K562 (cell line): ENCODE measurements at regions not wholly inside any gene's neighbourhood (a gene's known extent, or its start where the extent isn't known, plus 50 kb on each side); places are given as distances from the start of the nearest gene placed in this dataset.

Source experiments
- ATAC-seq: fragments of 200-7000 bp; cut with Tn5 transposase; 3 replicates; pipeline ENCODE4 v1.9.1; 2020; ENCODE audit warnings: moderate library complexity
- BruUV-seq: library from RNA; stranded (reverse); fragments of 400-500 nt; replicated peaks from 2 replicates; lab custom pipeline; 2021; lab: Mats Ljungman, UMichigan
- CTCF ChIA-PET: fragments of 300-600 bp; formaldehyde crosslinking; extraction: SDS; loops from one replicate; lab custom pipeline; 2021; ENCODE audit warnings: low intra/inter-chr PET ratio; lab: Yijun Ruan, JAX
- POLR2A ChIA-PET: fragments of 300-600, 350-650 bp; sonication (Branson Sonifier 250); formaldehyde crosslinking; extraction: SDS; loops from one replicate; lab custom pipeline; 2021; ENCODE audit warnings: antibody characterized with exemption, inconsistent platforms; lab: Yijun Ruan, JAX
- DNase-seq, 4 experiments: peaks; one replicate each; pipeline versions ENCODE4 v3.0.0 to v3.0.0-alpha.2; 2011 to 2018; ENCODE audit warnings: low spot score in 3 of 4, mixed read lengths in 3 of 4; ENCODE audit errors: extremely low read depth in 1 of 4
- FAIRE-seq: peaks from 2 replicates; lab custom pipeline; 2011; peaks lifted over from hg19 to GRCh38; lab: Jason Lieb, UNC
- H2AFZ ChIP-seq: 2 replicates; pipeline ENCODE4 v1.6.0; 2011; ENCODE audit warnings: low read depth, low read length, control low read depth, inconsistent platforms
- H3K27ac ChIP-seq: fragments of 200-600 bp; 3 replicates; pipeline ENCODE4 v1.8.0; 2011; ENCODE audit warnings: low read depth, mild to moderate bottlenecking, control low read depth, inconsistent platforms, low read length, moderate library complexity, mixed read lengths; ENCODE audit errors: extremely low read depth
- H3K27me3 ChIP-seq, 2 experiments: fragments of 300-600 bp in 1 of 2; 2 replicates in 1 of 2; 3 replicates in 1 of 2; pipeline versions ENCODE4 v1.6.0 to v1.8.0; 2011; ENCODE audit warnings: inconsistent platforms in 2 of 2, low read length in 2 of 2, mild to moderate bottlenecking in 1 of 2, mixed read lengths in 1 of 2, moderate library complexity in 1 of 2; ENCODE audit not compliant: control insufficient read depth in 2 of 2, insufficient read depth in 2 of 2
- H3K36me3 ChIP-seq: fragments of 300-600 bp; 3 replicates; pipeline ENCODE4 v1.8.0; 2011; ENCODE audit warnings: mild to moderate bottlenecking, low read length, inconsistent platforms; ENCODE audit not compliant: control insufficient read depth, insufficient read depth
- H3K4me1 ChIP-seq, 2 experiments: fragments of 200-600 bp in 1 of 2; replicated peaks in 1 of 2; 2 replicates in 1 of 2; 3 replicates in 1 of 2; pipeline versions ENCODE4 v1.5.1 to v1.8.0; 2011; ENCODE audit warnings: inconsistent platforms in 2 of 2, low read length in 2 of 2, mild to moderate bottlenecking in 1 of 2, mixed read lengths in 1 of 2, moderate library complexity in 1 of 2; ENCODE audit not compliant: control insufficient read depth in 2 of 2, insufficient read depth in 2 of 2
- H3K4me2 ChIP-seq: 2 replicates; pipeline ENCODE4 v1.6.1; 2011; ENCODE audit warnings: low read length, control low read depth, inconsistent platforms, mixed read lengths; ENCODE audit not compliant: insufficient read depth
- H3K4me3 ChIP-seq: fragments of 200-600 bp; sonication (generic), shearing (Covaris generic); 2 replicates; pipeline ENCODE4 v1.5.1; 2016; ENCODE audit warnings: control low read depth, inconsistent platforms
- H3K79me2 ChIP-seq: fragments of 200-600 bp; 3 replicates; pipeline ENCODE4 v1.8.0; 2011; ENCODE audit warnings: low read length, inconsistent platforms; ENCODE audit not compliant: control insufficient read depth, insufficient read depth
- H3K9ac ChIP-seq, 2 experiments: 2 replicates each; pipeline versions ENCODE4 v1.6.0 to v1.6.1; 2011; ENCODE audit warnings: low read depth in 2 of 2, low read length in 2 of 2, control low read depth in 1 of 2, inconsistent platforms in 1 of 2, mild to moderate bottlenecking in 1 of 2, mixed read lengths in 1 of 2; ENCODE audit not compliant: insufficient read depth in 1 of 2
- H3K9me1 ChIP-seq: one replicate; pipeline ENCODE4 v1.6.0; 2011; ENCODE audit warnings: inconsistent platforms, mild to moderate bottlenecking, low read length, moderate library complexity; ENCODE audit not compliant: control insufficient read depth, insufficient read depth
- H3K9me3 ChIP-seq: replicated peaks from 2 replicates; pipeline ENCODE4 v1.5.1; 2011; ENCODE audit warnings: low read depth, low read length, inconsistent platforms; ENCODE audit not compliant: control insufficient read depth, insufficient read depth
- H4K20me1 ChIP-seq: replicated peaks from 2 replicates; pipeline ENCODE4 v1.6.1; 2011; ENCODE audit warnings: low read length, inconsistent platforms, mixed read lengths; ENCODE audit not compliant: control insufficient read depth, insufficient read depth
- HNRNPK ChIP-seq: fragments of 200-400 bp; formaldehyde crosslinking; IDR thresholded peaks from one replicate; pipeline ENCODE4 v1.6.1; 2018; ENCODE audit warnings: mild to moderate bottlenecking, low read depth, low read length; ENCODE audit not compliant: poor library complexity, severe bottlenecking
- JUN ChIP-seq, 2 experiments: sonication (generic) in 1 of 2; formaldehyde crosslinking in 1 of 2; IDR thresholded peaks; 2 replicates each; pipeline versions ENCODE4 v1.6.1 to v1.8.0; 2012 to 2022; ENCODE audit warnings: borderline replicate concordance in 2 of 2, mild to moderate bottlenecking in 2 of 2, improper control_type of control experiment in 1 of 2, low read depth in 1 of 2, low read length in 1 of 2, missing genetic modification reagents in 1 of 2
- PCBP2 ChIP-seq: fragments of 200-400 bp; formaldehyde crosslinking; IDR thresholded peaks from 2 replicates; pipeline ENCODE4 v1.6.1; 2018; ENCODE audit warnings: low read length, low read depth, mild to moderate bottlenecking, moderate library complexity; ENCODE audit not compliant: poor library complexity, severe bottlenecking
- SETDB1 ChIP-seq: IDR thresholded peaks from one replicate; pipeline ENCODE4 v1.6.1; 2012; ENCODE audit warnings: low read length, control low read depth, inconsistent platforms
- THRB ChIP-seq: fragments of 450-650 bp; formaldehyde crosslinking; conservative IDR thresholded peaks from 2 replicates; pipeline ENCODE4 v1.4.0; 2022; ENCODE audit warnings: mild to moderate bottlenecking, missing genetic modification characterization
- ZNF512 ChIP-seq: IDR thresholded peaks from 2 replicates; pipeline ENCODE4 v1.6.1; 2016; ENCODE audit warnings: missing genetic modification characterization, missing compliant biosample characterization
- WGBS: fragments of 100-300 bp; shearing (Covaris generic); methylation state at CpG from one replicate; pipeline ENCODE4 v1.1.6; 2016; ENCODE audit warnings: low coverage, mixed read lengths; ENCODE audit not compliant: insufficient coverage; ENCODE audit errors: missing lambda C conversion rate; 5-methylcytosine and 5-hydroxymethylcytosine counted together
- in situ Hi-C: fragments of 300-500 bp; cut with MboI; formaldehyde crosslinking; loops from 4 replicates; pipeline ENCODE4 v1.15.0; 2018; ENCODE audit warnings: inconsistent platforms, mixed read lengths
- intact Hi-C: fragments of 100-400 bp; cut with micrococcal nuclease; formaldehyde crosslinking; loops from 2 replicates; pipeline ENCODE4 v1.14.2; 2022
- TF ChIP-seq, protein P1 (sequence below), 2 experiments: fragments of 450-650 bp in 1 of 2; sonication (generic) in 1 of 2; formaldehyde crosslinking in 1 of 2; IDR thresholded peaks in 1 of 2; conservative IDR thresholded peaks in 1 of 2; 2 replicates each; pipeline versions ENCODE4 v1.6.1 to v1.8.1; 2016 to 2023; ENCODE audit warnings: mild to moderate bottlenecking in 2 of 2, moderate library complexity in 2 of 2, inconsistent platforms in 1 of 2, missing genetic modification reagents in 1 of 2

DNA sequence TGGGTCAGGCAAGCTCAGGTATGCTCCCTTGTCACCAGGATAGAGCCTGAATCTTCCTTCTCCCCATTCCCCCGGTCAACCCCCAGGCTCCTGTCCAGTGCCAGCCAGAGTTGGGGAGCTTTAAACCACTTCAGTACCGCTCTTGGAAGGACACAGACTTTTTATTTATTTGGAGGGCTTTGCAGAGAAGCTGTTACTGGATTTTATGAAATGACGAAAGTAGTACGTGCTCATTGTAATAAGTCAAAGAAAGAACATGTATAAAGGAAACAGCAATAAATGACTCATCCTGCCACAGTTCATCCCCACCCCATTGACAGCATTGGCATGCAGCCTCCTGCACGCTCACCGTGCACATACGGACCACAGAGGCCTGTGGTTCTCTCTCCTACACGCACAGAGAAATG, 230.3 kb downstream of the AUH start:
- CTCF ChIA-PET = no interaction called here
- Histone ChIP-seq H2AFZ (no peak overlapping the region), H3K4me3 (no peak overlapping the region), H3K27ac (no peak overlapping the region), H3K27me3 (no peaks in the 10 kb centered on the region), H3K79me2 (no peaks in the 10 kb centered on the region), H3K9me3 (no peaks in the 10 kb centered on the region), H4K20me1 (no peaks in the 10 kb centered on the region), H3K36me3 (no peaks in the 10 kb centered on the region), H3K9me1 (no peaks in the 10 kb centered on the region), H3K4me1 (no peaks in the 10 kb centered on the region), H3K9ac (no peak overlapping the region), H3K4me2 (no peak overlapping the region)
- intact Hi-C loops (no loop called here), in situ Hi-C loops (no loop called here)
- TF ChIP-seq, protein P1, sequence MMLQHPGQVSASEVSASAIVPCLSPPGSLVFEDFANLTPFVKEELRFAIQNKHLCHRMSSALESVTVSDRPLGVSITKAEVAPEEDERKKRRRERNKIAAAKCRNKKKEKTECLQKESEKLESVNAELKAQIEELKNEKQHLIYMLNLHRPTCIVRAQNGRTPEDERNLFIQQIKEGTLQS (IDR thresholded peaks at IDR 0.05) = peak; percentile 35
- TF ChIP-seq, protein P1 (CRISPR knock-in tag; conservative IDR thresholded peaks at IDR 0.05) = no peak
- TF ChIP-seq SETDB1 (no peak), JUN (IDR thresholded peaks at IDR 0.05; ENCODE audit: borderline replicate concordance, low read depth, low read length) (0 out of 2 replicates have a peak, but pooled peaks have one; percentile 11), JUN (CRISPR knock-in tag; IDR thresholded peaks at IDR 0.05; ENCODE audit: borderline replicate concordance) (no peak)
- no peak for FAIRE-seq
- ATAC-seq = no peak
- 21% methylated on average over 8 of the region's 8 CpGs for WGBS
- no peak for DNase-seq
- POLR2A ChIA-PET = interaction anchor here (0.6 kb wide), 1 partner anchor 36 kb away, joined by 3 read pairs; no protein-coding TSS in a partner anchor
- no TSS peak for BruUV-seq

GRCh38 chr9:91132576-91133073, 229.1 kb downstream of the AUH start:
- Histone ChIP-seq H3K4me1 (no peaks in the 10 kb centered on the region), H3K79me2 (no peaks in the 10 kb centered on the region), H4K20me1 (no peaks in the 10 kb centered on the region), H3K9me3 (no peaks in the 10 kb centered on the region), H3K36me3 (no peaks in the 10 kb centered on the region), H3K9me1 (no peaks in the 10 kb centered on the region), H3K27me3 (no peaks in the 10 kb centered on the region), H3K4me2 (no peak overlapping the region), H3K27ac (no peak overlapping the region), H2AFZ (no peak overlapping the region), H3K4me3 (no peak overlapping the region), H3K9ac (no peak overlapping the region)
- DNase-seq = no peak
- in situ Hi-C loops (no loop called here), intact Hi-C loops (no loop called here)
- no TSS peak for BruUV-seq
- CTCF ChIA-PET = no interaction called here
- no peak for FAIRE-seq
- ATAC-seq = no peak
- POLR2A ChIA-PET = no interaction called here
- WGBS = 50% methylated on average over 2 of the region's 3 CpGs
- TF ChIP-seq ZNF512 (tag) = 0 out of 2 replicates have a peak, but pooled peaks have one; percentile 26
- peak; percentile 18 for TF ChIP-seq PCBP2
- TF ChIP-seq THRB (CRISPR knock-in tag) = no peak
- peak; percentile 70 for TF ChIP-seq HNRNPK
